ENCODE measurements at regions not wholly inside any gene's neighbourhood (a gene's known extent, or its start where the extent isn't known, plus 50 kb on each side); places are given as distances from the start of the nearest gene placed in this dataset.

GRCh38 chr2:64754570-64754969, 100.9 kb upstream of the SERTAD2 start:
- TF ChIP-seq CTCF (IDR thresholded peaks at IDR 0.05) (no peak), POLR2A (IDR thresholded peaks at IDR 0.05) (no peak)
- no peaks in the 10 kb centered on the region for H3K9me3 ChIP-seq

GRCh38 chr2:64757126-64757525, 103.4 kb upstream of the SERTAD2 start:
- Histone ChIP-seq H3K4me3 (no peak overlapping the region), H3K27me3 (no peaks in the 10 kb centered on the region), H3K27ac (no peak overlapping the region), H3K9me3 (no peaks in the 10 kb centered on the region), H3K4me1 (no peaks in the 10 kb centered on the region), H3K36me3 (no peaks in the 10 kb centered on the region)
- DNase-seq (no peak), ATAC-seq (no peak)
- intact Hi-C loops (cut with DNase I) = no loop called here
- TF ChIP-seq CTCF (IDR thresholded peaks at IDR 0.05) = no peak
- no peak for TF ChIP-seq POLR2A (IDR thresholded peaks at IDR 0.05)
- 91% methylated on average over 2 of the region's 2 CpGs for WGBS (ENCODE audit: insufficient coverage, low coverage, low lambda C conversion rate, missing lambda C conversion rate)

More at GRCh38 chr2:64754570-64754969, 100.9 kb upstream of the SERTAD2 start:
- H3K36me3 ChIP-seq = no peaks in the 10 kb centered on the region
- H3K27me3 ChIP-seq = no peaks in the 10 kb centered on the region
- peaks cover 0 to 3% (median 1%) of the 10 kb centered on the region in 4 donors for H3K4me1 ChIP-seq
- no peak overlapping the region for H3K27ac ChIP-seq
- intact Hi-C loops (cut with DNase I) = no loop called here
- DNase-seq = no peak
- ATAC-seq = no peak
- WGBS (ENCODE audit: insufficient coverage, low coverage, low lambda C conversion rate, missing lambda C conversion rate) = 28% methylated on average over 1 of the region's 1 CpG
- no peak overlapping the region for H3K4me3 ChIP-seq

GRCh38 chr2:64760128-64760527, 106.4 kb upstream of the SERTAD2 start:
- WGBS (ENCODE audit: insufficient coverage, low coverage, low lambda C conversion rate, missing lambda C conversion rate) = 100% methylated on average over 4 of the region's 5 CpGs
- no peaks in the 10 kb centered on the region for H3K36me3 ChIP-seq
- no peak for ATAC-seq
- no peak overlapping the region for H3K4me3 ChIP-seq
- no peaks in the 10 kb centered on the region for H3K9me3 ChIP-seq
- no peak for DNase-seq
- no peak overlapping the region for H3K27ac ChIP-seq
- no peaks in the 10 kb centered on the region for H3K27me3 ChIP-seq
- intact Hi-C loops (cut with DNase I) = no loop called here
- no peaks in the 10 kb centered on the region for H3K4me1 ChIP-seq
- no peak for TF ChIP-seq POLR2A (IDR thresholded peaks at IDR 0.05)
- TF ChIP-seq CTCF (IDR thresholded peaks at IDR 0.05) = no peak

GRCh38 chr2:64762301-64762997, 108.7 kb upstream of the SERTAD2 start:
- Histone ChIP-seq H3K4me1 (no peaks in the 10 kb centered on the region), H3K27me3 (no peaks in the 10 kb centered on the region), H3K9me3 (no peaks in the 10 kb centered on the region), H3K36me3 (no peaks in the 10 kb centered on the region), H3K4me3 (no peak overlapping the region), H3K27ac (no peak overlapping the region)
- ATAC-seq = no peak
- DNase-seq = no peak
- intact Hi-C loops (cut with DNase I) = no loop called here
- TF ChIP-seq POLR2A (IDR thresholded peaks at IDR 0.05) (no peak), CTCF (IDR thresholded peaks at IDR 0.05) (no peak)
- WGBS (ENCODE audit: insufficient coverage, low coverage, low lambda C conversion rate, missing lambda C conversion rate) = 85% methylated on average over 4 of the region's 4 CpGs

All from right lobe of liver (tissue), 6 donors.